ENCODE measurements at regions not wholly inside any gene's neighbourhood (a gene's known extent, or its start where the extent isn't known, plus 50 kb on each side); places are given as distances from the start of the nearest gene placed in this dataset.

GRCh38 chr17:72268431-72268830 is 147.6 kb downstream of the SOX9 start:
- no peak for TF ChIP-seq CTCF (IDR thresholded peaks at IDR 0.05)
- no peak for TF ChIP-seq POLR2A (IDR thresholded peaks at IDR 0.05)

Measured in thyroid gland (tissue), 4 donors.